ENCODE measurements at regions not wholly inside any gene's neighbourhood (a gene's known extent, or its start where the extent isn't known, plus 50 kb on each side); places are given as distances from the start of the nearest gene placed in this dataset.

DNA sequence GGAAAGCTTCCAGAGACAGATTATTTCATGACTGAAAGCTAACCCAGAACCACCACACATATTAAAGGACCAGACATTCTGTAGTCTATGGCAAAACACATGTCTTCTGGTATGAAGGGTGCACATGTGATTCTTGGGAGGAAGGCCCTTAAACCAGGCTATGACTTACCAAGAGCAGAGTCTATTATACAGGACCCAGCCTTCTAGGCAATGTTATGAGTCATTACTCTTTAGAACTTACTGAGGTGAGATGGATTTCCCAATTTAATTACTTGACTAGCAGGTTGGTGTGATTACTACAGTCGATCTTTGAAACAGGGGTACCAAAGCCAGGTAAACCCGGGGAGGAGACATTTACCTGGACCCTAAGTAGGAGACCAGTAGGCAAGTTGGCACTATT is 350.8 kb downstream of the TRIB2 start (continued):
- TF ChIP-seq ZXDB (tag by site-specific recombination; IDR thresholded peaks at IDR 0.05) = no peak
- no peak for TF ChIP-seq ZNF623 (tag by site-specific recombination; IDR thresholded peaks at IDR 0.05)

DNA sequence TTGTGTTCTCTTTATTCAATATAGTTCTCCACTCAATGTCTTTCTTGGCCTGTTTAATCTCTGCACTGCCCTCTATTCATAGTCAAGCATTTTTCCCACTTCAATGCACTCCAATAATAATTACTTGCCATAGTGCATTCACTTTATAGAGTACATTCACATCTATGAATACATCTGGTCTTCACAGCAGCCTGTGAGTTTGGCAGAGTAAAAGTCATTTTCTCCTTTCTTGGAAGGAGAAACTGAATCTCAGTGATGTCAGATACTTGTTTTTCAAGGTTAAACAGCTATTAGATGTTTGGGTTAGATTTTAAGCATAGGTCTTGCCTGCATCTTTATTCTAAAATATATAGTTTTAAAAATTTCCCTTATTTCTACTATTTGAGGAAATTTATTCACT is 373.2 kb downstream of the TRIB2 start:
- H3K36me3 ChIP-seq (ENCODE audit: control insufficient read depth in 2 of 2, insufficient read depth in 1 of 2, low read length in 2 of 2) = no peaks in the 10 kb centered on the region
- H3K27ac ChIP-seq (ENCODE audit: extremely low read depth, low read depth, low read length) = no peak overlapping the region
- H3K9me3 ChIP-seq (ENCODE audit: control insufficient read depth, insufficient read depth, low read depth, low read length) = no peaks in the 10 kb centered on the region
- ChIA-PET CTCF (no interaction called here), POLR2A (no interaction called here)
- H3K4me3 ChIP-seq (ENCODE audit: low read depth, low read length) = no peak overlapping the region
- no peak for TF ChIP-seq GFI1B (tag by site-specific recombination; IDR thresholded peaks at IDR 0.05)
- TF ChIP-seq, protein P1, sequence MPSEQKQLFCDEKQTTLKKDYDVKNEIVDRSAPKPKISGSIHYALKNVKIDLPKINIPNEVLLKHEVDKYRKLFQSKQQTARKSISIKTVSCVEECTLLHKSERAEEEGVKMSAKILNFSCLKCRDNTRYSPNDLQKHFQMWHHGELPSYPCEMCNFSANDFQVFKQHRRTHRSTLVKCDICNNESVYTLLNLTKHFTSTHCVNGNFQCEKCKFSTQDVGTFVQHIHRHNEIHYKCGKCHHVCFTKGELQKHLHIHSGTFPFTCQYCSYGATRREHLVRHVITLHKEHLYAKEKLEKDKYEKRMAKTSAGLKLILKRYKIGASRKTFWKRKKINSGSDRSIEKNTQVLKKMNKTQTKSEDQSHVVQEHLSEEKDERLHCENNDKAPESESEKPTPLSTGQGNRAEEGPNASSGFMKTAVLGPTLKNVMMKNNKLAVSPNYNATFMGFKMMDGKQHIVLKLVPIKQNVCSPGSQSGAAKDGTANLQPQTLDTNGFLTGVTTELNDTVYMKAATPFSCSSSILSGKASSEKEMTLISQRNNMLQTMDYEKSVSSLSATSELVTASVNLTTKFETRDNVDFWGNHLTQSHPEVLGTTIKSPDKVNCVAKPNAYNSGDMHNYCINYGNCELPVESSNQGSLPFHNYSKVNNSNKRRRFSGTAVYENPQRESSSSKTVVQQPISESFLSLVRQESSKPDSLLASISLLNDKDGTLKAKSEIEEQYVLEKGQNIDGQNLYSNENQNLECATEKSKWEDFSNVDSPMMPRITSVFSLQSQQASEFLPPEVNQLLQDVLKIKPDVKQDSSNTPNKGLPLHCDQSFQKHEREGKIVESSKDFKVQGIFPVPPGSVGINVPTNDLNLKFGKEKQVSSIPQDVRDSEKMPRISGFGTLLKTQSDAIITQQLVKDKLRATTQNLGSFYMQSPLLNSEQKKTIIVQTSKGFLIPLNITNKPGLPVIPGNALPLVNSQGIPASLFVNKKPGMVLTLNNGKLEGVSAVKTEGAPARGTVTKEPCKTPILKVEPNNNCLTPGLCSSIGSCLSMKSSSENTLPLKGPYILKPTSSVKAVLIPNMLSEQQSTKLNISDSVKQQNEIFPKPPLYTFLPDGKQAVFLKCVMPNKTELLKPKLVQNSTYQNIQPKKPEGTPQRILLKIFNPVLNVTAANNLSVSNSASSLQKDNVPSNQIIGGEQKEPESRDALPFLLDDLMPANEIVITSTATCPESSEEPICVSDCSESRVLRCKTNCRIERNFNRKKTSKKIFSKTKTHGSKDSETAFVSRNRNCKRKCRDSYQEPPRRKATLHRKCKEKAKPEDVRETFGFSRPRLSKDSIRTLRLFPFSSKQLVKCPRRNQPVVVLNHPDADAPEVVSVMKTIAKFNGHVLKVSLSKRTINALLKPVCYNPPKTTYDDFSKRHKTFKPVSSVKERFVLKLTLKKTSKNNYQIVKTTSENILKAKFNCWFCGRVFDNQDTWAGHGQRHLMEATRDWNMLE (tag by site-specific recombination; conservative IDR thresholded peaks at IDR 0.05; ENCODE audit: low read depth) = no peak
- no peak for TF ChIP-seq ZEB2 (tag by site-specific recombination; IDR thresholded peaks at IDR 0.05)
- TF ChIP-seq BCL11A (tag by site-specific recombination; IDR thresholded peaks at IDR 0.05; ENCODE audit: low read depth) = no peak
- TF ChIP-seq, protein P2, sequence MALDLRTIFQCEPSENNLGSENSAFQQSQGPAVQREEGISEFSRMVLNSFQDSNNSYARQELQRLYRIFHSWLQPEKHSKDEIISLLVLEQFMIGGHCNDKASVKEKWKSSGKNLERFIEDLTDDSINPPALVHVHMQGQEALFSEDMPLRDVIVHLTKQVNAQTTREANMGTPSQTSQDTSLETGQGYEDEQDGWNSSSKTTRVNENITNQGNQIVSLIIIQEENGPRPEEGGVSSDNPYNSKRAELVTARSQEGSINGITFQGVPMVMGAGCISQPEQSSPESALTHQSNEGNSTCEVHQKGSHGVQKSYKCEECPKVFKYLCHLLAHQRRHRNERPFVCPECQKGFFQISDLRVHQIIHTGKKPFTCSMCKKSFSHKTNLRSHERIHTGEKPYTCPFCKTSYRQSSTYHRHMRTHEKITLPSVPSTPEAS (tag by site-specific recombination; IDR thresholded peaks at IDR 0.05) = no peak
- TF ChIP-seq ZBTB8A (tag by site-specific recombination; IDR thresholded peaks at IDR 0.05) = no peak
- TF ChIP-seq ZNF169 (tag by site-specific recombination; IDR thresholded peaks at IDR 0.05) = no peak
- no peak for TF ChIP-seq TCF7L2 (IDR thresholded peaks at IDR 0.05; ENCODE audit: borderline replicate concordance, low read depth, low read length)
- TF ChIP-seq ZNF37A (tag by site-specific recombination; IDR thresholded peaks at IDR 0.05) = no peak
- TF ChIP-seq ZNF433 (tag by site-specific recombination; IDR thresholded peaks at IDR 0.05; ENCODE audit: low read depth) = no peak
- no peak for TF ChIP-seq HOXA7 (CRISPR knock-in tag; IDR thresholded peaks at IDR 0.05; ENCODE audit: borderline replicate concordance)
- TF ChIP-seq, protein P3, sequence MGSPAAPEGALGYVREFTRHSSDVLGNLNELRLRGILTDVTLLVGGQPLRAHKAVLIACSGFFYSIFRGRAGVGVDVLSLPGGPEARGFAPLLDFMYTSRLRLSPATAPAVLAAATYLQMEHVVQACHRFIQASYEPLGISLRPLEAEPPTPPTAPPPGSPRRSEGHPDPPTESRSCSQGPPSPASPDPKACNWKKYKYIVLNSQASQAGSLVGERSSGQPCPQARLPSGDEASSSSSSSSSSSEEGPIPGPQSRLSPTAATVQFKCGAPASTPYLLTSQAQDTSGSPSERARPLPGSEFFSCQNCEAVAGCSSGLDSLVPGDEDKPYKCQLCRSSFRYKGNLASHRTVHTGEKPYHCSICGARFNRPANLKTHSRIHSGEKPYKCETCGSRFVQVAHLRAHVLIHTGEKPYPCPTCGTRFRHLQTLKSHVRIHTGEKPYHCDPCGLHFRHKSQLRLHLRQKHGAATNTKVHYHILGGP (tag by site-specific recombination; IDR thresholded peaks at IDR 0.05) = no peak
- TF ChIP-seq, protein P4, sequence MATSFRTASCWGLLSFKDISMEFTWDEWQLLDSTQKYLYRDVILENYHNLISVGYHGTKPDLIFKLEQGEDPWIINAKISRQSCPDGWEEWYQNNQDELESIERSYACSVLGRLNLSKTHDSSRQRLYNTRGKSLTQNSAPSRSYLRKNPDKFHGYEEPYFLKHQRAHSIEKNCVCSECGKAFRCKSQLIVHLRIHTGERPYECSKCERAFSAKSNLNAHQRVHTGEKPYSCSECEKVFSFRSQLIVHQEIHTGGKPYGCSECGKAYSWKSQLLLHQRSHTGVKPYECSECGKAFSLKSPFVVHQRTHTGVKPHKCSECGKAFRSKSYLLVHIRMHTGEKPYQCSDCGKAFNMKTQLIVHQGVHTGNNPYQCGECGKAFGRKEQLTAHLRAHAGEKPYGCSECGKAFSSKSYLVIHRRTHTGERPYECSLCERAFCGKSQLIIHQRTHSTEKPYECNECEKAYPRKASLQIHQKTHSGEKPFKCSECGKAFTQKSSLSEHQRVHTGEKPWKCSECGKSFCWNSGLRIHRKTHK (tag by site-specific recombination; IDR thresholded peaks at IDR 0.05) = no peak
- no peak for TF ChIP-seq ZNF211 (tag by site-specific recombination; IDR thresholded peaks at IDR 0.05; ENCODE audit: low read depth)
- no peaks in the 10 kb centered on the region for H3K4me1 ChIP-seq (ENCODE audit: control insufficient read depth, insufficient read depth, low read length)

DNA sequence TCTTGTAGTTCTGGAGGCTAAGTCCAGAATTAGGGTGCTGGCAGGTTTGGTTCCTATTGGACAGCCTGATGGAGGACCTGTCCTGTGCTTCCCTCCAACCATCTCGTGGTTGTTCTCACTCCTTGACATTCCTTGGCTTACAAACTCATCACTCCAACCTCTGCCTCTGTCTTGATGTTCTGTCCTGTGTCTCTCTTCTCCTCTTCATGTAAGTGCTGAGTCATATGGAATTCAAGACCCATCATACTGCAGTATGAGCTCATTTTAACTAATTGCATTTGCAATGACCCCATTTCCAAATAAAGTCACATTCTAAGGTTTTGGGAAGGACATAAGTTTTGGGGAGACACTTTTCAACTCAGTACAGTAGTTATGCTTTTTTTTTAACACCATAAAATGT is 374.7 kb downstream of the TRIB2 start:
- Histone ChIP-seq H3K4me1 (ENCODE audit: control insufficient read depth, insufficient read depth, low read length) (no peaks in the 10 kb centered on the region), H3K9me3 (ENCODE audit: control insufficient read depth, insufficient read depth, low read depth, low read length) (no peaks in the 10 kb centered on the region), H3K4me3 (ENCODE audit: low read depth, low read length) (no peak overlapping the region), H3K36me3 (ENCODE audit: control insufficient read depth in 2 of 2, insufficient read depth in 1 of 2, low read length in 2 of 2) (no peaks in the 10 kb centered on the region), H3K27ac (ENCODE audit: extremely low read depth, low read depth, low read length) (no peak overlapping the region)
- CTCF ChIA-PET = no interaction called here
- POLR2A ChIA-PET = no interaction called here
- TF ChIP-seq HOXA7 (CRISPR knock-in tag; IDR thresholded peaks at IDR 0.05; ENCODE audit: borderline replicate concordance) (no peak), KLF10 (tag by site-specific recombination; IDR thresholded peaks at IDR 0.05) (no peak), HOXC10 (CRISPR knock-in tag; IDR thresholded peaks at IDR 0.05) (no peak), ZNF169 (tag by site-specific recombination; IDR thresholded peaks at IDR 0.05) (no peak)
- TF ChIP-seq, protein P5, sequence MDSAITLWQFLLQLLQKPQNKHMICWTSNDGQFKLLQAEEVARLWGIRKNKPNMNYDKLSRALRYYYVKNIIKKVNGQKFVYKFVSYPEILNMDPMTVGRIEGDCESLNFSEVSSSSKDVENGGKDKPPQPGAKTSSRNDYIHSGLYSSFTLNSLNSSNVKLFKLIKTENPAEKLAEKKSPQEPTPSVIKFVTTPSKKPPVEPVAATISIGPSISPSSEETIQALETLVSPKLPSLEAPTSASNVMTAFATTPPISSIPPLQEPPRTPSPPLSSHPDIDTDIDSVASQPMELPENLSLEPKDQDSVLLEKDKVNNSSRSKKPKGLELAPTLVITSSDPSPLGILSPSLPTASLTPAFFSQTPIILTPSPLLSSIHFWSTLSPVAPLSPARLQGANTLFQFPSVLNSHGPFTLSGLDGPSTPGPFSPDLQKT (IDR thresholded peaks at IDR 0.05; ENCODE audit: borderline replicate concordance, low read depth, low read length) = no peak
